ENCODE measurements at regions not wholly inside any gene's neighbourhood (a gene's known extent, or its start where the extent isn't known, plus 50 kb on each side); places are given as distances from the start of the nearest gene placed in this dataset.

DNA sequence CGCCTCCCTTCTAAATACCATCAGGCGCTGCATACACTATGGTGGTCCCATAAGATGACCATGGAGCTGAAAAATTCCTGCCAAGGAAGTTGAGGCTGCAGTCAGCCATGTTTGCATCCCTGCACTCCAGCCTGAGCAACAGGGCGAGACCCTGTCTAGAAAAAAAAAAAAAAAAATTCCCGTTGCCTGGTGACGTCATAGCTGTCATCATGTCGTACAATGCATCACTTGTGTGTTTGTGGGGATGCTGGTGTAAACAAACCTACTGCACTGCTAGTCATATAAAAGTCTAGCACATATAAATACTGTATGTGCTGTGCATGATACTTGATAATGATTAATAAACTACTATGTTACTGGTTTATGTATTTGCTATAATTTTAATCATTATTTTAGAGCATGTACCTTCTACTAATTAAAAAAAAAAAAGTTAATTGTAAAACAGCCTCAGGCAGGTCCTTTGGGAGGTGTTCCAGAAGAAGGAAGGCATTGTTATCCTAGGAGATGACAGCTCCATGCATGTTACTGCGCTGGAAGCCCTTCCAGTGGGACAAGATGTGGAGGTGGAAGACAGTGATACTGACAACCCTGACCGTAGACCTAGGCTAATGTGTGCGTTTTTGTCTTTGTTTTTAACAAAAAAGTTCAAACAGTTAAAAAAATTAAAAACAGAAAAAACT lies 132.6 kb downstream of the BANF2 start:
- no peaks in the 10 kb centered on the region for H3K36me3 ChIP-seq (ENCODE audit: control insufficient read depth, insufficient read depth, low read length)
- peaks cover 15% of the 10 kb centered on the region for H3K4me1 ChIP-seq (ENCODE audit: control insufficient read depth, insufficient read depth, low read length)
- no peak overlapping the region for H3K27ac ChIP-seq (ENCODE audit: low read depth, low read length)
- no peak overlapping the region for H3K4me3 ChIP-seq (ENCODE audit: low read depth, low read length)
- no peaks in the 10 kb centered on the region for H3K9me3 ChIP-seq (ENCODE audit: control insufficient read depth, insufficient read depth, low read length)
- no peak overlapping the region for H3K9ac ChIP-seq (ENCODE audit: low read depth, low read length)
- H3K27me3 ChIP-seq (ENCODE audit: control insufficient read depth, insufficient read depth, low read length): no peaks in the 10 kb centered on the region

DNA sequence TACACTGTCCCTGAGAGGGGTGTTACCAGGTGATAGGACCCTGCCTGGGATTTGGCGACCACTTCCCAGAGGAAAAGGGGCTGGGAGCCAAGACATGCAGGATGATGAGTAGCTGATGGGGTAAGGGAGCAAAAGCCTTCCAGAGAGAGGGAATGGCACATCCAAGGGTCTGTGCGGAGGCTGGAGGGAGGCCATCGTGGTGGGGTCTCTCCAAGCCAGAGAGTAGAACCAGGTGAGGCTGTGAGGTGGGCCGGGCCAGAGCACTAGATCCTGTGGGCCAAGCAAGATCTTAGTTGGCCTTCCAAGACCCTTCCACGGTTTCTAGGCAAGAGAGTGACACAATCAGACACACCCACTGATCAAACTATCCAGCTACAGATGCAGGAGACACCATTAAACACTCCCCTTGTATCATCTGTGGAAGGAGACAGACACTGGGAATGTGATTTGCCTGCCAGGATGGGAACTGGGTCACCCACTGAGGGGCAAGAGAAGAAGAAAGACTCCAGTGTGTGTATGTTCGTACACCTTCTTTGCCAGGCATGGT lies 128.9 kb downstream of the BANF2 start:
- Histone ChIP-seq H3K27ac (ENCODE audit: low read depth, low read length) (no peak overlapping the region), H3K4me1 (ENCODE audit: control insufficient read depth, insufficient read depth, low read length) (peaks cover 7% of the 10 kb centered on the region), H3K4me3 (ENCODE audit: low read depth, low read length) (no peak overlapping the region), H3K27me3 (ENCODE audit: control insufficient read depth, insufficient read depth, low read length) (no peaks in the 10 kb centered on the region), H3K36me3 (ENCODE audit: control insufficient read depth, insufficient read depth, low read length) (no peaks in the 10 kb centered on the region), H3K9ac (ENCODE audit: low read depth, low read length) (no peak overlapping the region), H3K9me3 (ENCODE audit: control insufficient read depth, insufficient read depth, low read length) (no peaks in the 10 kb centered on the region)

DNA sequence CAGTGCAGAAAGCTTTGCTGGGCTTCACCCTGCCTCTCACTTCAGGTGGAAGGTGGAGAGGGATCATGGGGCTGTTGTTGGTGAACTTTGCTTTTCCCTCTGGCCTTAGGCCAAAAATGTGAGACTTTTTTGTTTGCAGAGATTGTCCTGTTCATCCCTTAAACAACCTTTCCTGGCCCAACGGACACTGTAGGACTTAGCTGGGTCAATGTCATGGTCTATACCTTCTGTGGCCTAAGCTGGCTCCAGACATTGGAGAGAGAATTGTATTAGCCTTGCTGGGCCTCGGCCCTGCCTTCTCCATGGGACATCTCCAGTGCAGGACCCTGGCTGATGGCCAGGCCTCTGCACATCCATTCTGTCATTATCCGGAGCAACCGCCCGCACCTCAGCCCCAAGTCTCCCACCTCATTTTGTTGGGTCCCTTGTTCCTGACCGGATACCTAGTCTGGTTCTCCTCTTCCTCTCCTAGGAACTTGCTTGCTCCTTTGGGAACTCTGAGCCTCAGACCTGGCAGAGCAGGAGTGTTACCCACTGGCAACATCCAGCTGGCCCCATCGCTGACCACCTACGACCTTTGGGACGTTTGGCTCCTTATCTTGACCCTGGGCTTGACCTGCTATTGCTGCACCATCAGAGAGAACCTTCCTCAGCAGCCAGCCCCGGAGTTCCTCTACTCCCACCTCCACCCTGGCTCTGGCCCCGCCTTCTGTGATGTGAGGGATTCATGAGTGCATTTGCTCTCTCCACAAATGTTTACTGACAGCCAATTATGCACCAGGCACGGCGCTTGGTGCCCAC lies 128.2 kb downstream of the BANF2 start:
- no peak overlapping the region for H3K4me3 ChIP-seq (ENCODE audit: low read depth, low read length)
- H3K36me3 ChIP-seq (ENCODE audit: control insufficient read depth, insufficient read depth, low read length): no peaks in the 10 kb centered on the region
- peaks cover 14% of the 10 kb centered on the region for H3K4me1 ChIP-seq (ENCODE audit: control insufficient read depth, insufficient read depth, low read length)
- no peaks in the 10 kb centered on the region for H3K9me3 ChIP-seq (ENCODE audit: control insufficient read depth, insufficient read depth, low read length)
- no peak overlapping the region for H3K27ac ChIP-seq (ENCODE audit: low read depth, low read length)
- H3K27me3 ChIP-seq (ENCODE audit: control insufficient read depth, insufficient read depth, low read length): no peaks in the 10 kb centered on the region
- no peak overlapping the region for H3K9ac ChIP-seq (ENCODE audit: low read depth, low read length)

- H3K9me3 ChIP-seq (ENCODE audit: control insufficient read depth, insufficient read depth, low read length): no peaks in the 10 kb centered on the region
- peak overlapping the region; percentile 59 for H3K27ac ChIP-seq (ENCODE audit: low read depth, low read length)
- no peak overlapping the region for H3K4me3 ChIP-seq (ENCODE audit: low read depth, low read length)
- no peak overlapping the region for H3K9ac ChIP-seq (ENCODE audit: low read depth, low read length)
- H3K36me3 ChIP-seq (ENCODE audit: control insufficient read depth, insufficient read depth, low read length): no peaks in the 10 kb centered on the region
- peaks cover 14% of the 10 kb centered on the region for H3K4me1 ChIP-seq (ENCODE audit: control insufficient read depth, insufficient read depth, low read length)
- H3K27me3 ChIP-seq (ENCODE audit: control insufficient read depth, insufficient read depth, low read length): no peaks in the 10 kb centered on the region
Measured at GRCh38 chr20:17827079-17827478, 127.3 kb downstream of the BANF2 start.

DNA sequence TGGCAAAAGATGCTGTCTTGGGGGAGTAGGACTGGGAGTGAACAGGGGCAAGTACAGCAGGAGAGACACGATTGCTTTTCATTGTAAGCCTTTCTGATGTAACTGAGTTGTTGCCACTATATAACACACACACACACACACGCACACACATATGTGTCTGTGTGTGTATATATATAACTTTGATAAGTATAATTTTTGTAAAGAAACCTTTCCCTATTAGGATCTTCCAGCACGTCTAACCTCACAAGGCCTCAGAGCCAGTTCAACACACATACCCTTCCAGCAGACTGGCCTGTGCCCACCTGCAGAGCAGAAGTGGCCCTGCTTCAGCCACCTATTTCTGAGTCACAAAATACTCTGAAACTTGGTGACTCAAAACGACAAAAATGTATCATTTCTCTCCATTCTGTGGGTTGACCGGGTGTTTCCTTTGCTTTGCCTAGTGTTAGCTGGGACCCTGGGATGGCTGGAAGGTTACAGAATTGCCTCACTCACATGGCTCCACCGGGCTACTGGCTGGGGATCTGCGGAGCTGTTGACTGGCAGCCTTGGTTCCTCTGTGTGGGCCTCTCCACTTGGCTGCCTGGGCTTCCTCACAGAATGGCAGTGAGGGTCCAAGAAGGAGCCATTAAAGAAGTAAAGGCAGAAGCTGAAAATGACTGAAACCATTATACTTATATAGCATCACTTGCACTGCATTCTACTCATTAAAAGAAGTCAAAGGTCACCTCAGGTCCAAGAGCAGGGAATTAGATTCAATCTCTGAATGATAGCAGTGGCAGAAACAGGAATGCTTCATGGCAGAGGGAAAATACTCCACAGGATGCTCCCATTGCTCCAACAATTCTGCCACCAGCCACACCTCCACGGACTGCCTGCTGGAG lies 126.4 kb downstream of the BANF2 start:
- H3K4me3 ChIP-seq (ENCODE audit: low read depth, low read length): no peak overlapping the region
- H3K9me3 ChIP-seq (ENCODE audit: control insufficient read depth, insufficient read depth, low read length): no peaks in the 10 kb centered on the region
- no peaks in the 10 kb centered on the region for H3K27me3 ChIP-seq (ENCODE audit: control insufficient read depth, insufficient read depth, low read length)
- no peaks in the 10 kb centered on the region for H3K36me3 ChIP-seq (ENCODE audit: control insufficient read depth, insufficient read depth, low read length)
- H3K27ac ChIP-seq (ENCODE audit: low read depth, low read length): no peak overlapping the region
- H3K4me1 ChIP-seq (ENCODE audit: control insufficient read depth, insufficient read depth, low read length): peaks cover 14% of the 10 kb centered on the region
- no peak overlapping the region for H3K9ac ChIP-seq (ENCODE audit: low read depth, low read length)

GRCh38 chr20:17825252-17825959 lies 125.6 kb downstream of the BANF2 start:
- H3K27me3 ChIP-seq (ENCODE audit: control insufficient read depth, insufficient read depth, low read length): no peaks in the 10 kb centered on the region
- H3K4me1 ChIP-seq (ENCODE audit: control insufficient read depth, insufficient read depth, low read length): peaks cover 14% of the 10 kb centered on the region
- no peaks in the 10 kb centered on the region for H3K36me3 ChIP-seq (ENCODE audit: control insufficient read depth, insufficient read depth, low read length)
- H3K9me3 ChIP-seq (ENCODE audit: control insufficient read depth, insufficient read depth, low read length): no peaks in the 10 kb centered on the region
- no peak overlapping the region for H3K27ac ChIP-seq (ENCODE audit: low read depth, low read length)
- no peak overlapping the region for H3K4me3 ChIP-seq (ENCODE audit: low read depth, low read length)
- no peak overlapping the region for H3K9ac ChIP-seq (ENCODE audit: low read depth, low read length)

- H3K4me1 ChIP-seq (ENCODE audit: control insufficient read depth, insufficient read depth, low read length): peaks cover 14% of the 10 kb centered on the region
- no peaks in the 10 kb centered on the region for H3K36me3 ChIP-seq (ENCODE audit: control insufficient read depth, insufficient read depth, low read length)
- H3K27ac ChIP-seq (ENCODE audit: low read depth, low read length): no peak overlapping the region
- H3K27me3 ChIP-seq (ENCODE audit: control insufficient read depth, insufficient read depth, low read length): no peaks in the 10 kb centered on the region
- H3K4me3 ChIP-seq (ENCODE audit: low read depth, low read length): no peak overlapping the region
- H3K9ac ChIP-seq (ENCODE audit: low read depth, low read length): no peak overlapping the region
- no peaks in the 10 kb centered on the region for H3K9me3 ChIP-seq (ENCODE audit: control insufficient read depth, insufficient read depth, low read length)
Measured at GRCh38 chr20:17824676-17825251, 125.0 kb downstream of the BANF2 start.

DNA sequence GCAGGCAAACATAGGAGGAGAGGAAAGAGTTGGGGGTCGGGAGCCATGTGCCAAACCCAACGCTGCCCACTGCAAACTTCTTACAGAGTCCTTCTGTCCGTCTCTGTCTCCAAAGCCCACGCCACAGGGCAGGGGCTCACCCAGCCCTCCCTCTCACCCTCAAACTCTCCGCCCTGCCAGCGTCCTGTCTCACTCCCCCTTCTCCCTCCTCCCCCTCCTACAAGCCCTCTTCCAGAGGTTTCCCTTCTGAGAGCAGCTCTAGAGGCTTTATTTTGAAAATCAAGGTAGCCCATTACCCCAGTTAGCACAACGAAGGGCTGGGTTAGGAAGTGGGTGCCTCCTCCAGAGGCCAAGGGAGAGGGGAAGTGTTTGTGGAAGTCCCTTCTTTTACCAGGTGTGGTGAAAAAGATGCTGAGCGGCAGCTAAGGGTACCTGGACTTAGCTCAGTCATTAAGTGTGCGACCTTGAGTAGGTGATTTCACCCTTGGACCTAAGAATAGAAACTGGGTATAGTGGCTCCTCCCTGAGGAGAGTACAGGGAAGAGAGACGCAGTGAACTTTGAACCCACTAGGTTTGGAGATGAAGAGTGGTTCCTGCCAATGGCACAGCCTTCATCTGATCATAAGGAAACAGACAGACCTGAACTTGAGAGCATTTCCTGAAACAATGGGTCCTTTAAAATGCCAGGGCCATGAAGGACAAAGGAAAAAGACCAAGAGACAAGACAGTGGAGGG lies 123.8 kb downstream of the BANF2 start:
- Histone ChIP-seq H3K27me3 (ENCODE audit: control insufficient read depth, insufficient read depth, low read length) (no peaks in the 10 kb centered on the region), H3K4me3 (ENCODE audit: low read depth, low read length) (no peak overlapping the region), H3K9me3 (ENCODE audit: control insufficient read depth, insufficient read depth, low read length) (no peaks in the 10 kb centered on the region), H3K4me1 (ENCODE audit: control insufficient read depth, insufficient read depth, low read length) (peaks cover 14% of the 10 kb centered on the region), H3K27ac (ENCODE audit: low read depth, low read length) (no peak overlapping the region), H3K9ac (ENCODE audit: low read depth, low read length) (no peak overlapping the region), H3K36me3 (ENCODE audit: control insufficient read depth, insufficient read depth, low read length) (no peaks in the 10 kb centered on the region)

DNA sequence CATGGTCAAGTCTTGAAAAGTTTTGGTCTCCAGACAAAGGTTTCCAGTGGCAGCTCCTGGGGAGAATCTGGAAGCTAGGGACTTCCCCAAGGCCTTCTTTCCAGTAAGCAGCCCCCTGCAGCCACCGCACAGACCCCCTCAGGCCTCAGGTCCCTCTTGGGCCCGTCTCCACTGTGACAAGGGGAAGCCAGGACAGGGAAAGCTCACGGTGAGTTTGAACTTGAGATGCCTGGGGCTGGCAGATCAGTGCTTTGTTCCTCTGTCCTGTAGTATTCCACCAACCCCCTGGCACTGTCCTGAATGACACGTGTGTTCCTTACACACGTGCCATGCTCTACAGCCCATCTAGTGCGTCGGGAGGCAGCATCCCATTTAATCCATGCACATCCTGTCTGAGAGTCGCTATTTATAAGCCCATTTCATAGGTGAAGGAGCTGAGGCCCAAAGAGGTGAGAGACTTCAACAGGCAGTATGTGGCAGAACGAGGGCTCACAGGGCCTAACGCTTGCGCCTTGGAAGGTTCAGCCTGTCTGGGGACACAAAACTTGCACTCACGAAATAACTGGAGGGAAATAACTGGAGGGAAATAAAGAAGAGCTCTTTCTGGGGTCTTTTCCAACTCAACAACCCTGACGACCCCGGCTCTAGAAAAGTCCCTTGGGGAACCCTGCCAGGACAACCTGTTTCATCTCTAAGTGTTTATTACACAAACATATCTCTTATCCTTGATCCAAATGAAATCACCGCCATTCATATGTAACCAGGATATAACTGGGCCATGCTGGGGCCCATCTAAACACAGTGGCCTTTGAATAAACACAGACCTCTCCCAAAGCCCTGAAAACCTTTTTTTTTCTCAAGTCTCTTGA lies 123.0 kb downstream of the BANF2 start:
- Histone ChIP-seq H3K9ac (ENCODE audit: low read depth, low read length) (no peak overlapping the region), H3K4me3 (ENCODE audit: low read depth, low read length) (no peak overlapping the region), H3K4me1 (ENCODE audit: control insufficient read depth, insufficient read depth, low read length) (peaks cover 14% of the 10 kb centered on the region), H3K27me3 (ENCODE audit: control insufficient read depth, insufficient read depth, low read length) (no peaks in the 10 kb centered on the region), H3K36me3 (ENCODE audit: control insufficient read depth, insufficient read depth, low read length) (no peaks in the 10 kb centered on the region), H3K27ac (ENCODE audit: low read depth, low read length) (no peak overlapping the region), H3K9me3 (ENCODE audit: control insufficient read depth, insufficient read depth, low read length) (no peaks in the 10 kb centered on the region)
